ENCODE measurements at regions not wholly inside any gene's neighbourhood (a gene's known extent, or its start where the extent isn't known, plus 50 kb on each side); places are given as distances from the start of the nearest gene placed in this dataset.

DNA sequence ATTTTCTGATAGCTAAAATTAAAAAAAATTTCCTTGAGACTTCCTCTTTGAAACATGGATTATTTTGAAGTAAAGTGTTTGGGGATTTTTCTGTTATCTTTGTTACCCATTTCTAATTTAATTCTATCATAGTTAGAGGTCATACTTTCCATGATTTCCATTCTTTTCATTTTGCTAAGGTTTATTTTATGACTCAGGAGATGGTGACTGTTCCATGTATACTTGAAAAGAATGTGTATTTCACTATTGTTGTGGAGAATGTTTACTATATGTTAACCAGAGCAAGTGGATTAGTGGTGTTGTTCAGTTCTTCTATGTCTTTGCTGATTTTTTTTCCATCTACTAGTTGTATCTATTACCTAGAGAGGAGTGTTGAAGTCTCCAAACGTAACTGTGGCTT is 250.5 kb upstream of the PELI2 start:
- no peaks in the 10 kb centered on the region for H3K36me3 ChIP-seq (ENCODE audit: control insufficient read depth, insufficient read depth, low read length)

DNA sequence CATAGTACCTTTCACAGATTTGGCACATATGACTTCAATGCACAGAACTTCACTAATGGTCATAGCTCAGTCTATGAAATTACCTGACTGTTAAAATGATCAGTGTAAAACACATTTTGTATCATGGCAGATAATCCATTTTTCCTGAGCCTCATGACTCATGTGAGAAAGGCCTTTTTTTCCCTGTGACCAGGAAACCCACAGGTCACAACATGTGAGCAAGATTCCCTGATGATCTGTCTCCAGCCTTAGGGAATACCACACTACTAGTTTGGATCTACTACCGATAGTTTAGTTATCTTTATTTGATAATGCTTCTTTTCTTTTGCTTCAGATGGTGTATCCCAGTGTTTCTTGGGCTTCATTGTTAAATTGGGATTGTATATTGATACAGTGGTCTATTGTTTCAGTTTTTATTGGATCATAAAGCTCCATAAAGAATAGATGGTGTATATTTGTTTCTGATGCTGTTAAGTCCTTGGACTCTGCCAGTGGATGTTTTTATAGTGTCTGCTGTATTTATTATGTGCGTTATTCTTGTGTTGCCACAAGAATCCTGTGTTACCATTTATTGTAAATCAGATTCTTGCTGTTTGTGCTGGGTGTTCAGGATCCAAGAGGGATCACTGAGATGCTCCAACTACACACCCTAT is 248.7 kb upstream of the PELI2 start:
- no peak overlapping the region for H3K4me3 ChIP-seq (ENCODE audit: extremely low read depth, insufficient read depth, low read length, poor library complexity, severe bottlenecking)
- no peaks in the 10 kb centered on the region for H3K9me3 ChIP-seq (ENCODE audit: control insufficient read depth, low read length)
- WGBS, 2 experiments (ENCODE audit: insufficient coverage in 2 of 2): 100% methylated on average over 1 to 2 of the region's 2 CpGs
- H3K4me1 ChIP-seq (ENCODE audit: control insufficient read depth, insufficient read depth, low read length, poor library complexity, severe bottlenecking): no peaks in the 10 kb centered on the region
- H3K27ac ChIP-seq (ENCODE audit: low read depth, low read length, severe bottlenecking): no peak overlapping the region
- no peaks in the 10 kb centered on the region for H3K36me3 ChIP-seq (ENCODE audit: control insufficient read depth, insufficient read depth, low read length)

More for the DNA sequence above, 250.5 kb upstream of the PELI2 start:
- no peak overlapping the region for H3K4me3 ChIP-seq (ENCODE audit: extremely low read depth, insufficient read depth, low read length, poor library complexity, severe bottlenecking)
- WGBS, 2 experiments (ENCODE audit: insufficient coverage in 2 of 2): 80% methylated on average over 1 of the region's 1 CpG; no CpG with 5 or more reads in 1 of the 2 experiments
- no peaks in the 10 kb centered on the region for H3K4me1 ChIP-seq (ENCODE audit: control insufficient read depth, insufficient read depth, low read length, poor library complexity, severe bottlenecking)
- H3K27ac ChIP-seq (ENCODE audit: low read depth, low read length, severe bottlenecking): no peak overlapping the region
- H3K9me3 ChIP-seq (ENCODE audit: control insufficient read depth, low read length): peaks cover 3% of the 10 kb centered on the region

DNA sequence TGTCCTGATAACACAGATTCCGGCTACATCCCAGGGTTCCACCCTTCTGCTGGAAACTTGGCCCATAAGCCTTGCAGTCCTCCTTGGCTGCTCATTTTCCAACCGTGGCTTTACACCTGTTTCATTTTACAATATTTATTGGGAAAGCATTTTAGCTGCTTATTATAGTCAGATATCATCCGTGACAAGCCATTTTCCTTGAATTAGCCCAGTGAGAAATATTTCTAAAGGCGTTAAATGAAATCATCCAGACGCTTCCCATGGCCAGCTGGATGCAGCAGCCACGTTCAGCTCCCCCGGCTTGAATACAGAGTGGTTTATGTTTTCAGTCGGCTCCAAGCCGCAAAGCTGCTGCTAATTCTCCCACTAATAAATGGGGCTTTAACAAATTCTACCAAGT is 245.0 kb upstream of the PELI2 start:
- Histone ChIP-seq H3K4me3 (ENCODE audit: extremely low read depth, insufficient read depth, low read length, poor library complexity, severe bottlenecking) (no peak overlapping the region), H3K4me1 (ENCODE audit: control insufficient read depth, insufficient read depth, low read length, poor library complexity, severe bottlenecking) (no peaks in the 10 kb centered on the region), H3K9me3 (ENCODE audit: control insufficient read depth, low read length) (no peaks in the 10 kb centered on the region), H3K27ac (ENCODE audit: low read depth, low read length, severe bottlenecking) (no peak overlapping the region), H3K36me3 (ENCODE audit: control insufficient read depth, insufficient read depth, low read length) (no peaks in the 10 kb centered on the region)
- 74 to 84% methylated on average over 5 to 6 of the region's 9 CpGs for WGBS, 2 experiments (ENCODE audit: insufficient coverage in 2 of 2)

DNA sequence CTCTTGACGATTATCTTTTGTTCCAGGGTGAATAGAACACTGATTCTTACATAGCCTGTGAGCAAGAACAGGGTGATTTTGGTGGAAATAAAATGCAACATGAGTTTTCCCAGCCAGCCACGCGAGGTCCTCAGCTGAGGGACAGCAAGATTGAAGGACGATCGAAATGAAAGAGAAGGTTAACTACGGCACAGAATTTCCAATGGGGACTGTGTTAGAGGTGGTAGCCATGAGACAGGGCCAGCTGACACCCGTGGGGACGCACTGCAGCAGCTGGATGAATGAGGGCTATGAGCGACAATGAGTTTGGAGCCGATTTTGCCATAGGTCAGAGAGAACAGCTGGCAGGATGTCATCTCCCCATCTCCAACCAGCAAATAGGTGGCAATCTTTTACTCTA is 243.4 kb upstream of the PELI2 start:
- H3K4me1 ChIP-seq (ENCODE audit: control insufficient read depth, insufficient read depth, low read length, poor library complexity, severe bottlenecking): no peaks in the 10 kb centered on the region
- no peaks in the 10 kb centered on the region for H3K9me3 ChIP-seq (ENCODE audit: control insufficient read depth, low read length)
- no peaks in the 10 kb centered on the region for H3K36me3 ChIP-seq (ENCODE audit: control insufficient read depth, insufficient read depth, low read length)
- no peak overlapping the region for H3K4me3 ChIP-seq (ENCODE audit: extremely low read depth, insufficient read depth, low read length, poor library complexity, severe bottlenecking)
- WGBS, 2 experiments (ENCODE audit: insufficient coverage in 2 of 2): 77 to 85% methylated on average over 8 to 10 of the region's 10 CpGs
- no peak overlapping the region for H3K27ac ChIP-seq (ENCODE audit: low read depth, low read length, severe bottlenecking)

DNA sequence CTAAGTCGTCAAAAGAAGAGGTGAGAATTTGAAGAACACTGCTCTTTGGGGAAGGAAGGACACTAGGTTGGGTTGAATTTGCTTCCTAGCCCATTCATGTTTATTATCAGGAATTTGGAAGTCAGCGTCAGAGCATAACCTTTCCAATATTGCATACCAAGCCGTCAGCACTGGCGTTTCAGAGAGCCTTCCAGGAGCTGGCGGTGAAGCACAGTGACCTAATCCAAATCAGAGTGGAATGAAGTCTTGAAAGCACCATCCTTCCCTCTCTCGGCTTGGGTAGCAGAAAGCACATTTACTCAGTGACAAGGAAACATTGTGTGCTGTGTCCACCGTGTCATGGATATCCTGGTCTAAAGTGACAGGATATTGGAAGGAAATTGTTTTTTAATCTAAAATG is 240.3 kb upstream of the PELI2 start:
- no peak overlapping the region for H3K4me3 ChIP-seq (ENCODE audit: extremely low read depth, insufficient read depth, low read length, poor library complexity, severe bottlenecking)
- no peaks in the 10 kb centered on the region for H3K36me3 ChIP-seq (ENCODE audit: control insufficient read depth, insufficient read depth, low read length)
- H3K27ac ChIP-seq (ENCODE audit: low read depth, low read length, severe bottlenecking): no peak overlapping the region
- no peaks in the 10 kb centered on the region for H3K4me1 ChIP-seq (ENCODE audit: control insufficient read depth, insufficient read depth, low read length, poor library complexity, severe bottlenecking)
- no peaks in the 10 kb centered on the region for H3K9me3 ChIP-seq (ENCODE audit: control insufficient read depth, low read length)
- 83 to 93% methylated on average over 3 of the region's 7 CpGs for WGBS, 2 experiments (ENCODE audit: insufficient coverage in 2 of 2)

DNA sequence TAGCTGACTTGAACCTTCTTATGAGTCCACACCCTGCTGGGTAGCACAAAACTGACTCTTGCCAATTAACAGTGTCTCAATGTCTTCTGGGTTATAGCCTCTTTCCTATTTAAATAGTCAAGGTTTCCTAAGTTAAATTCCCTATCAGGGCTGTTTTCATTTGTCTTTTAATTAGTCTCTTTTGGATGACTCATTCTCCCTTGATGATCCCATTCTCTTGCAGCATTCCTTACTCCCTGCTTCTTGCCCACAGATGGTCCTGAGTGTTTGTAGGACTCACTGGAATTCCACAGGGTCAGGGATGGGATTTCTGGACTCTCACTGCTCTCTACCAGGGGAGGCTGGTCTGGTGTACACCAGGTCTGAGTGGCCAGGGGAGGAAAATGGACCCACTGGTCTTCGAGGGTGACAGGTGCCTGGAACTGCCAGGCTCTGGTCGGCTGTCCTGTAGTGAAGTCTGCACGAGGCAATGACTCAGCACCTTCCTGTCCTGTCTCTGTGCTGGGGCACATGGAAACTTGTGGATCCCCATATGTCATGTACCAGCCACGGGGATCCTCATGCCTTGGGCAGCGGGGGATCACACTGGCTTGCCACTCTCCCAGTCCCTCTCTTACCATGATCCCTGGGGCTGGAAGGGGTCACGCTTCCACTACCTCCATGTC is 236.5 kb upstream of the PELI2 start:
- Histone ChIP-seq H3K4me3 (ENCODE audit: extremely low read depth, insufficient read depth, low read length, poor library complexity, severe bottlenecking) (no peak overlapping the region), H3K36me3 (ENCODE audit: control insufficient read depth, insufficient read depth, low read length) (no peaks in the 10 kb centered on the region), H3K27ac (ENCODE audit: low read depth, low read length, severe bottlenecking) (no peak overlapping the region), H3K9me3 (ENCODE audit: control insufficient read depth, low read length) (no peaks in the 10 kb centered on the region), H3K4me1 (ENCODE audit: control insufficient read depth, insufficient read depth, low read length, poor library complexity, severe bottlenecking) (no peaks in the 10 kb centered on the region)
- WGBS, 2 experiments (ENCODE audit: insufficient coverage in 2 of 2): 69 to 75% methylated on average over 5 to 6 of the region's 6 CpGs

DNA sequence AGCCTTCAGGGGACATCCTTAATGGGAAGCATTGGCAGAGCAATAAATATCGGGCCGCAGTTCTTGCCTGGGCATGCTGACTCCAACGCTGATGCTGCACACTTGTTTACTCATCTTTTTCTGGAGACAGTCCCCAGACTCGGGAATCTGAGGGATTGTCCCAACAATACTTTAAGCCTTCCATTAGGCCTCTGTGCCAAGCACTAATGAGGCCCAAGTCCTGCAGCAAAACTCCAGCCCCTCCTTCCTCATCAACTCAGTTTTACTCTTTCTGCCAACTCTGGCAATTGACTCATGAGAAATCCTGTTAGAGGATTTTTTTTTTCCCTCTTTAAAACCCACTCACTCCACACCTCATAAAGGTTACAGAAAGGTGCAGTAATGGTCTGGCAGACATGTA is 233.4 kb upstream of the PELI2 start:
- H3K4me1 ChIP-seq (ENCODE audit: control insufficient read depth, insufficient read depth, low read length, poor library complexity, severe bottlenecking): no peaks in the 10 kb centered on the region
- H3K4me3 ChIP-seq (ENCODE audit: extremely low read depth, insufficient read depth, low read length, poor library complexity, severe bottlenecking): no peak overlapping the region
- H3K27ac ChIP-seq (ENCODE audit: low read depth, low read length, severe bottlenecking): no peak overlapping the region
- H3K36me3 ChIP-seq (ENCODE audit: control insufficient read depth, insufficient read depth, low read length): no peaks in the 10 kb centered on the region
- 89 to 95% methylated on average over 4 of the region's 4 CpGs for WGBS, 2 experiments (ENCODE audit: insufficient coverage in 2 of 2)
- H3K9me3 ChIP-seq (ENCODE audit: control insufficient read depth, low read length): no peaks in the 10 kb centered on the region

DNA sequence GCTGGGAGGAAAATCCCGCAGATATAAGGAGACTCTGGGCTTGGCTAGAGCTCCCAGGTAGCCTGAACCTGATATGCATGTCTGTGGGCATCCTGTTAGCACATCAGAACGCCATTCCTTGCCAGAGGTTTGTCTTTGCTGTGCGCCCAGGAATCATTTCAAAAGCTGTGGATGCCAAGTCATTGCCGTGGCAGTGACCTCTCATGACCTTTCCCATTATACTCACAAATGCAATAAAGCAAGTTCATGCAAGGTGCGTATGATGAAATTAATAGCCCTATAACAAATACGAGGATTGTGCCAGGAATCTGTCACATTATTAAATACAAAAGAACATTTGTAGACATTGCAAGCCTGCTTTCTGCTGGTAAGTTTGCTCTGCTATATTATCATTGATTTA is 229.1 kb upstream of the PELI2 start:
- Histone ChIP-seq H3K4me3 (ENCODE audit: extremely low read depth, insufficient read depth, low read length, poor library complexity, severe bottlenecking) (no peak overlapping the region), H3K36me3 (ENCODE audit: control insufficient read depth, insufficient read depth, low read length) (no peaks in the 10 kb centered on the region), H3K9me3 (ENCODE audit: control insufficient read depth, low read length) (no peaks in the 10 kb centered on the region), H3K4me1 (ENCODE audit: control insufficient read depth, insufficient read depth, low read length, poor library complexity, severe bottlenecking) (no peaks in the 10 kb centered on the region), H3K27ac (ENCODE audit: low read depth, low read length, severe bottlenecking) (no peak overlapping the region)
- 89 to 91% methylated on average over 4 to 5 of the region's 6 CpGs for WGBS, 2 experiments (ENCODE audit: insufficient coverage in 2 of 2)

DNA sequence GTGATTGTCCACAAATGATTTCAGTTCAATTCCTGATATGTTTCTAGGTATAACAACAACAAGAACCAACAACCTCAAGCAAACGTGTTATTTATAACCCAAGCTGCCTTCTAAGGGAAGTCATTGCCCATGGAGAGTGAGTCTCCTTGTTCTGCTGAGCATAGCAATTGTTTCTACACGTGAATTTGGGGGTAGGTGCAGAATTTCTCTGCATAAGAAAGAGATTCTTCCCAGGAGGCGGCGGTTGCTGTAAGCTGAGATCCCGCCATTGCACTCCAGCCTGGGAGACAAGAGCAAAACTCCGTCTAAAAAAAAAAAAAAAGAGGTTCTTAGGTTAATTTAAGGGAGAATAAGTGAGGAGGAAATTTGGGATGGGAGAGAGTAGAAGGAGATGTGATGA is 226.5 kb upstream of the PELI2 start:
- no peaks in the 10 kb centered on the region for H3K4me1 ChIP-seq (ENCODE audit: control insufficient read depth, insufficient read depth, low read length, poor library complexity, severe bottlenecking)
- H3K4me3 ChIP-seq (ENCODE audit: extremely low read depth, insufficient read depth, low read length, poor library complexity, severe bottlenecking): no peak overlapping the region
- no peak overlapping the region for H3K27ac ChIP-seq (ENCODE audit: low read depth, low read length, severe bottlenecking)
- 21 to 31% methylated on average over 2 to 5 of the region's 6 CpGs for WGBS, 2 experiments (ENCODE audit: insufficient coverage in 2 of 2)
- no peaks in the 10 kb centered on the region for H3K36me3 ChIP-seq (ENCODE audit: control insufficient read depth, insufficient read depth, low read length)
- no peaks in the 10 kb centered on the region for H3K9me3 ChIP-seq (ENCODE audit: control insufficient read depth, low read length)

DNA sequence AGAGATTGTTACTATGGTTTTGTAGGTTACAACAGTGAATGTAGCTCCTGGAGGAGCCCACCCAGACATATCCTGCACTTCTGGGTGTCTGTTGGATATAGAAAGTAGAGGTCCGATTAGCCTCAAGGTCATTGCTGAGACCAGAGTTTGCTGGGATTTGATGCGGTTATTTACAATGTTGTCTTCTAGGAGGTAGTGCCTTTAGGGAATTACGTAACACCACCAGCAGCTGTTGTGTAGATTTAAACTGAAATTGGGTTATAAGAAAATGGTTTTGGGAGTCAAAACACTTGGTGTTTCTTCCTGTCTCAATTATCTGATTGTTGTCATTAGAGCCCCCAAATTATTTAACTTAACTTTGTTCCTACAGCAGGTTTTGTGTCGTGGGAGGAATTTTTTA is 225.3 kb upstream of the PELI2 start:
- no peak overlapping the region for H3K27ac ChIP-seq (ENCODE audit: low read depth, low read length, severe bottlenecking)
- 94 to 100% methylated on average over 3 of the region's 4 CpGs for WGBS, 2 experiments (ENCODE audit: insufficient coverage in 2 of 2)
- no peaks in the 10 kb centered on the region for H3K9me3 ChIP-seq (ENCODE audit: control insufficient read depth, low read length)
- no peak overlapping the region for H3K4me3 ChIP-seq (ENCODE audit: extremely low read depth, insufficient read depth, low read length, poor library complexity, severe bottlenecking)
- no peaks in the 10 kb centered on the region for H3K36me3 ChIP-seq (ENCODE audit: control insufficient read depth, insufficient read depth, low read length)
- no peaks in the 10 kb centered on the region for H3K4me1 ChIP-seq (ENCODE audit: control insufficient read depth, insufficient read depth, low read length, poor library complexity, severe bottlenecking)

DNA sequence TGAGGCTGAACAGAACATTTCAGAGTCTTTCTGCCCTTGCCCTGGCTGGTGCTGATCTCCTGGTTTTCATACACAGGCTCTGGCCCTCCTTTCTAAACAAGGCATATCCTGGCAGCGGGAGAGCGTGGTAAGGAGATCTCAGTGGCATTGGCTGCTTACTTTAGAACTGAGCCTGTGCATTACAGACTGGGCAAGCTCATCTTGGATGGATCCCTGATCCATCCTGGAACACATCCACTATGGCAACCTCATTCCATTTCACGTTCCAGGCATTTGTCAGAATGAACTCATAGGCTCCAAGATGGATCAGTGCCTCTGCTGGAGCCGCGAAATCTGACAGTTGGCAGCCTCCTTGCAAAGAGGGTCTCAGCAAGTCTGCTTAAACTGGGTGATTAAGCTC is 224.5 kb upstream of the PELI2 start:
- Histone ChIP-seq H3K4me1 (ENCODE audit: control insufficient read depth, insufficient read depth, low read length, poor library complexity, severe bottlenecking) (no peaks in the 10 kb centered on the region), H3K4me3 (ENCODE audit: extremely low read depth, insufficient read depth, low read length, poor library complexity, severe bottlenecking) (no peak overlapping the region), H3K27ac (ENCODE audit: low read depth, low read length, severe bottlenecking) (no peak overlapping the region), H3K9me3 (ENCODE audit: control insufficient read depth, low read length) (no peaks in the 10 kb centered on the region), H3K36me3 (ENCODE audit: control insufficient read depth, insufficient read depth, low read length) (no peaks in the 10 kb centered on the region)
- WGBS, 2 experiments (ENCODE audit: insufficient coverage in 2 of 2): 89 to 94% methylated on average over 3 to 5 of the region's 5 CpGs

All from mesodermal cell (in vitro differentiated cells).